Activated CD8-positive, alpha-beta memory T cell treated with anti-CD3 and anti-CD28 coated beads for 24 hours (primary cell): ENCODE measurements at regions not wholly inside any gene's neighbourhood (a gene's known extent, or its start where the extent isn't known, plus 50 kb on each side); places are given as distances from the start of the nearest gene placed in this dataset.
A peak's percentile ranks its signal among the peaks of the same experiment; 100 is the strongest.
"Not testable (repeated sequence)": the region's sequence is repeated elsewhere in the genome, so short reads cannot be mapped to it uniquely, and the experiment has no call there.

Experiments used
- DNase-seq: peaks from one replicate; pipeline ENCODE4 v3.0.0-alpha.2; 2020

DNA sequence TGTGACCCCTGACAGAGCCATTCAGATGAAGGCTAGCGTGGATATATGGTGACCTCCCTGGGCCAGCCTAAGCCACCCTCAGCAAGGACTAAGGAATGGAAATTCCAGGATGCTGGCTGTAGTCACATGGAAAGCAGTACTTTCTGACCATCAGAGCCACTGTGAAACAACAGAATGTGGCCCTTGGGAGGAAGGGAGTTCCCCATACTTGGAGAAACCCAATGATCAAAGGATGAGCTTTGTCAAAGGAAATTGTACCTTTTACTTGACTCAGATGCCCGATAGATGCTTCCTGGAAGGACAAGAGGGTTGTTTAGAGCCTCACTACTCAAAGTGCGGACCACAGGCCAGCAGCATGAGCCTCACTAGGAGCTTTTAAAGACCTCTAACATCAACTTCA lies 484.5 kb upstream of the PROK2 start:
- DNase-seq = no peak

DNA sequence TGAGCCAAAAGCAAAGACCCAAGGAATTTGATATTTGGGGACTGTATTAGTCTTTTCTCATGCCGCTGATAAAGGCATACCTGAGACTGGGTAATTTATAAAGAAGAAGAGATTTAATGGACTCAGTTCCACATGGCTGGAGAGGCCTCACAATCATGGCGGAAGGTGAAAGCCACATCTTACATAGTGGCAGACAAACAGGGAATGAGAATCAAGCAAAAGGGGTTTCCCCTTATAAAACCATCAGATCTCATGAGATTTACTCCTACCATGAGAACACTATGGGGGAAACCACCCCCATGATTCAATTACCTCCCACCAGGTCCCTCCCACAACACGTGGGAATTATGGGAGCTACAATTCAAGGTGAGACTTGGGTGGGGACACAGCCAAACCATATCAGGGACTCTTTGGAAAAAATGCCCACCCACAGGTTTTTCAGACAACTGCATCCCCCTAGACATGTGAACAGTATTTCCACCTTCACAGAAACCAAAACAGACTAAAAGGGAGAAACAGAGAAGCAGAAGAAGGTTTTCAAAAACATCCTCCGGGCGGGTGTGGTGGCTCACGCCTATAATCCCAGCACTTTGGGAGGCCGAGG lies 482.1 kb upstream of the PROK2 start:
- DNase-seq = not testable (repeated sequence)

DNA sequence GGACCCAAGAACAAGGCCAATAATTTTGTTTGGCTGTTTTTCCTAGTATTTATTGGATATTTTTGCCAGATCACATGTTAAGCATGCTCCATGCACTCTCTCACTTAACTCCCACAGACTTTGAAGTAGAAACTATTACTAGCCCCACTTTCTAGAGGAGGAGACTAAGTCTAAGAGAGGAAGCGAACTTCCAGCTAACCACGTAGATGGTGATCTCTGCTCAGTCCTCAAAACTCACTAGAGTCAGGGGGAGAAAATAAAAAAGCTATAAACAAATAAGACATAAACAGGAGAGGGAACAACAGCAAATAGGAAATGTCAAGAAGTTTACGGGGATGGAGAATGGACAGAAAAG lies 481.0 kb upstream of the PROK2 start:
- DNase-seq = no peak

DNA sequence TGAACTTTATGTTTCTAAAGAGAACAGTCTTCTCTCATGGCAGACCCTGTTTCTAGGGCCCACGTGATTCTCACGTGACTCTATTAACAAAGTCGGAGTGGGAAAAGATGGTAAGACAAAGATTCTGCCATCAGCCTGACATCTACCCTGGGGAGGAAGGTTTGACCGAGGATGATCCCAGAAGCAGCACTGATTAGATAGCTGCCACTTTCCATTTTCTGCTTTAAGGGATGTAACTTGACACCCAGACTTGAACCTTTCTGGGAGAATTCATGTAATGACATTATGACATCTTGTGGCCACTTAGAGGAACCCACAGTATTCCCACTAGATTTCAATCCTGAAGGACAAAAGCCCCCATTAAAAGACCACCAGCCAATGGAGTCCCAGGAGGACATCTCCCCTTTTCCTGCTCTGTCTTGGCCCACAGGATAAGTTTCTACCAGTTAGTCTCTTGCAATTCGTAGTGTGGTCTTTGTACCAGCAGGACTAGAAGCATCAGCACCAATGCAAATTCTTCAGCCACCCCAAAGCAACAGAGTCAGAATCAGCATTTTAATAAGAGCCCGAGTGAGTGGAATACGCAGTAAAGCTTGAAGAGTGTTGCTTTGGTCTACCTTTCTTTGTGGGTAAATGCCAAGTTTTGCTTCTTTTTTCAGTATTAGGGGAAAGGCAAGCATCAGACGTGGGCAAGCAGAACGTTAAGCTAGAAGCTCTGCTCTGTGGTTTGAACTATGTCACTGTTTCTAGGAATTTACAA lies 480.5 kb upstream of the PROK2 start:
- DNase-seq = no peak

DNA sequence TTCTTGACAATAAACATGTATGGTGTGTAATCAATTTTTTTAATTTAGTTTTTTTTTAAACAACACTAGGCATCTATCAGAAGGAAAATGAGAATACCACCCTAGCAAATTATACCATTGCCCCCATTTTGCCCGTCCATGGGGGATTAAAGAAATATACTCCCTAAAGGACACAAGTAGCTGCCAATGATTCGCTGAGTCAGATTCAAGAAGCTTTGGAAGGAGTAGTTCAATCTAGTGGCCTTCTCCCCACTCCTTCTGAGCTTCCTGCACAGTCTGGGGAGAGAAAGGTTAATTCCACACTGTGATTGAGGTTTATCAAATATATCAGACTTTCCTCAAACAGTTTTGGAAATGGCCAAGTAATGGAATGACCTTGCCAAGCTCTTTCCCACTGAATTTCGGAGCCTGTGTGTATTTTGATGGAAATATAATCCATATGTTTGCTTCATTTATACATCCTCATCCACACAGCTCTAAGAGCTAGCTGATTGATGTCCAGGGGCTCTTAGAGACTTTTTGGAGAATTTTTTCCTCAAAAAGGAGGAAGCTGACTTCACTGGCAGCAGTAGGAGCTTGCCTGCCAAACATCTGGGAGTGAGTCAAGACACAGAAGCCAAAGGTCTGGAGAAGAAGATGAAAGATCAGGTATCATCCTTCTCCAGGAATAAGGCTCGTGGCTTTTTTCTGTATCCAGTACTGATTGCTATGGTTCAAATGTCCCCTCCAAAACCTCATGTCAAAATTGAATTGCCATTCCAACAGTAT lies 478.5 kb upstream of the PROK2 start:
- DNase-seq = no peak

DNA sequence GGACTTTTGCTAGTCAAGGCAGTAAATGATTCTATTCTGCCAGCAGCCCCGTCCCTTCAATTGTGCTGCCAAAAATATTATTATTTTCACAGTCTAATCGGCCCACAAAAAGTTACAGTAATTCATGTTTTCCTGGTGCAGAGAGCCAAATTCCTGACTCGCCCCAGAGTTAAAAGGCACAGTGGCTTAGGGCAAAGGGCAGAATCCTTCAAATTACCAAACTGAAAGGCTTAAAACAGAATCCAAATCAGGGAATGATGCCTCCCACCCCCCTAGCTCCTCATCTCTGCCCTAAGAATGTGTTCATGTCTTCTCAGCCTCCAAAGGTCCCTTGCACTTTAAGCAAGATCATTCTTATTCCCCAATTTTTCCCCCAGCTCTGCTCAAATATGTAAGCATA lies 477.8 kb upstream of the PROK2 start:
- DNase-seq = no peak

DNA sequence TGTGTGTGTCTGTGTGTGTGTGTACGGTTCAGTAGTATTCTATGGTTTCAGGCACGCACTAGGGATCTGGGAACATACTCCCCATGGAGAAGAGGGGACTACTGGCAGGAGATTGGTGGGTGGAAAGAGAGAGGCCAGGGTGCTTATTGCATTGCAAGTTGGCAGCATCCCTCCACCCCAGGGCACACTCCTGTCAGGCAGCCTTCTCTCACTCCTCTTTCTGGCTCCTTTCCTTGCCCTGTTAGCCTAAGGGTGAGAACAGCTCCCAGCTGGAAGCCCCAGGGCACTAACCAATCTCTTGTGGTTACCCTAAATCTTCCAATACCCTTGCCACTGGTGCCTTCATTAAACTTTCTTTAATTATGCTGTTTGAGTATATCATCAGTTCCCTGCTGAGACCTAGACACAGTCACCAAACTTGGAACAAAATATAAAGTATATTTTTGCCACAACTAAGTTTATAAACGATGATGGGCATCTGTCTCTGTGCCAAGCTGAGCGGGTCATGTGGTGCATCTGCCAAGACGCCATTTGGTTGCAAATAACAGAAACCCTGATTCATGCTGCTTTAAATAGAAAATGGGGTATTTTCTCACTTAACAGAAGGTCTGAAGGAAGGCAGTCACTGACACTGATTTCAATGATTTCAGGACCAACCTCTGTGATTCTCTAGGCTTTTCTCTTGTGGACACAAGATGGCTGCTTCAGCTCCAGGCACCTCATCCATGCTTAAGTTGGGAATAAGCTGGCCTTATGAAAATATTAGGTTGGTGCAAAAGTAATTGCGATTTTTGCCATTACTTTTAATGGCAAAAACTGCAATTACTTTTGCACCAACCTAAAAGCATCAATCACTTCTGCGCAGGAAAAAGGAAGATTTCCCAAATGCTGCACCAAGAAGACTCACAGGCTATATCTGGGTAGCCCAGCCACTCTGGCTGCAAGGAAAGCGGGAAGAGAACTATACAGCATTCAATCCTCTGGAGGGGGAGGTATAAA lies 476.9 kb upstream of the PROK2 start:
- no peak for DNase-seq

DNA sequence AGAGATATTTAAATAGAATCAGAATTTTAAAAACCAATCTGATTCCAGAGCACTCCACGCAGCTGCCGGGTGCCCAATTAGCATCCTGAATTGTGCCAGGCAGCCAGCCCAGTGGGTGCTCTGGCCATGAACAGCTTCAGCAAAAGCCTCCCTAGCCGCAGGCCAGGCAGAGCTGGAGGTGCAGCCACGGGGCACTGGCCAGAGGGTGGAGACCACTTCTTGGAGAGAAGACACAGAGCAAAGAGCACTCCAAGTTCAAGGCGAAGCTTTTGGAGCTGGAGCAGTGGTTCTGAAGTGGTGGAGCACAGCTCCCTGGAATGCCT lies 475.6 kb upstream of the PROK2 start:
- no peak for DNase-seq

DNA sequence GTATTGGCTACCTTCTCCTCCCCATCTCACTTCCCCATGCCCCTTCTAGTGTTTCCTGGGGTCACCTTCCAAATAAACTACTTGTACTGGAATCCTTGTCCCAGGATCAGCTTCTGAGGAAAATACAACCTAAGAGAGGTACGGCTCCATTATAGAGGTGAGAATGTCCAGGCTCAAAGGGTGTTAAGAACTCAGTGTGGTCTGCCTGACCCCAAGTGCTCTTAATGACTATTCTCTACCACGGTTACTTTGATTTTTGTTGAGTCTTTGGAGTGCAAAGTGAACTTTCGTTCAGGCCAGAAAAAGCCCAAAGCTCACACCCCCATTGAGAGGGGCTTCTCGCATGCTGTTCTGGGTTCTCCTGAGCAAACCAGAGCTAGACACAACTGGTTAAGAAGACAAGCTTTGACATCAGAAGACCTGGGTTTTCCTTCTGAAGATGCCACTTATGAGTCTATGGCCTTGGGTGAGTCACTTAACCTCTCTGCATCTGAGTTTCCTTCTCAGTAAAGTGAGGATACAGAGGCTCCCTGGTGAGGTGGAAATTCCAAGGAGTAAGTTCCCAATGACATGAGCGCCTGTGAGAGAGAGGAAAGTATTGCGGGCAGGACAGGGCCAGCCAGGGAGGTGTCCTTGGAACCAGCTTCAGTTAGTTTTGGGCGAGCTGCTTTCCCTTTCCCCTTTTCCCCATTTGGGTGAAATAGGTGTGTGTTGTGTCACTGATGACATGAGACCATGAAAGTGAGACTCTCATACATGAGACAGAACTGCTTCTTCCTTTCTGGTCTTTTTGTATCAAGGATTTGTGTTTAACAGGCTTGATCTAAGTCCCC lies 475.0 kb upstream of the PROK2 start:
- peak; percentile 73 for DNase-seq

DNA sequence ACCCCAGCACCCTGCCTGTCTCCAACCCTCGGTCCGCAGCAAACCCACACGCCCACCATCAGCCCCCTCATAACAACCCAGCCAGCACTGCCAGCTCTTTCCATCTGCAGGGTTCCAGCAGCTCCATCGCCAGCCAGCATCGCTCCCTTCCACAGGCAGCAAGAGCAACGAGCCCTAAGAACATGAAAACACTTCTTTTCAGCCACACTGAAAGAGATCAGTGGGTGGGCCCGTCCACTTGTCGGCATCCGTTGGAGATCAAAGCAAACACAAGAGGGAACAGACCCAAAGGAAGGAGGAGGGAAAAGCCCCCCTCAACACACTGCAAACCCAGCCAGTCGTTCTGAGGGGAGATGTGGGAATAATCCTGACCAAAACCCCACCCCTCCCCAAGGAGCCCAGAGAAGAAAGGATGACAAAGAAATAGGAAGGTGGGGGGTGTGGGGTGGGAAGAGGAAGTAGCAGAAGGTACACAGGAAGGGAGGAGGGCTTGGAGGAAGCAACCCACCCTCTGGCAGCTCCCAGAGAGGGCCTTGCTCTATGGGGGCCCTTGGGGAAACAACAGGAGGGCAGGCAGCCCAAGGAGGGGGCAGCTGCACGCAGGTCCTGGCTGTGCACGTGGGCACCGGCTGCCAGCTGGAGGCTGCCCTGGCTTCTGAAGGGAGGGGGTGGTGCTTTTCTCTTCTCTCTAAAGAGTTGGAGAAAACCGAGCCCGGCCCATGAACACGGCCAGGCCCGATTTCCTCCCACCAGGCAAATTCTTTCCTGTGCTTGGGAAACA lies 473.6 kb upstream of the PROK2 start:
- DNase-seq = no peak

DNA sequence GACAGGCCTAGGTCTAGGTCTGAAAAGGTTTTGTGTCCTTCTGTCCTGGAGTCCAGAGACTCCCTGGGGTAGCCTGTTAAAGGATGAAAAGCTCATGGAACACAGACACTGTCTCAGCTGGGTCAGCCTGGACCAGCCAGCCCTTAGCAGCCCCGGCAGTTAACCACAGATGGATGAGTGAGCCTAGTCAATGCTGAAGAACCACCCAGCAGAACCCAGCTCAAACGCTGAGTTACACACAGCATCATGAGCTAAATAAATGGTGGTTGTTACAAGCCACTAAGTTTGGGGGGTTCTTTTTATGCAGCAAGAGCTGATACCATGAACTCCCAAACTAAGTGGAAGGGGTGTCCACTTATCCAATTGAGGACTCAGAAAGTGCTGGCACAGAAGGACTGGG lies 472.8 kb upstream of the PROK2 start:
- DNase-seq = no peak

DNA sequence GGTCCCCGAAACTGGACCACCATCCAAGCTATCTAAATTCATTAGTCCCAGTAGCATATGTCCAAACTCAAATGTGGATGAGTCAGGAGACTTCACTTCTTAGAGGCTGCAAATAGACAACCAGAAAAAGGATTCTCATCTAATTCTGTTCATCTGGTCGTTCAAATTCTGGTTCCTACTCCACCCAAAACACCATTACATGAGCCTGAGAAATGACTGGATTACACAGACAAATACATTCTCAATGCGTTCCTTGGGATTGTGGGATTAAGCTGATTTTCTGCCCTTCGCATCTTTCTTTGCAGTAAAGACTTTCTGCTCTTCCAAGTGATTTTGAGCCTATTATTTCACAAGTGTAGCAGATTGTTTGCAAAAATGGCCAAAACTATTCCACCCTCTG lies 472.3 kb upstream of the PROK2 start:
- DNase-seq = no peak

DNA sequence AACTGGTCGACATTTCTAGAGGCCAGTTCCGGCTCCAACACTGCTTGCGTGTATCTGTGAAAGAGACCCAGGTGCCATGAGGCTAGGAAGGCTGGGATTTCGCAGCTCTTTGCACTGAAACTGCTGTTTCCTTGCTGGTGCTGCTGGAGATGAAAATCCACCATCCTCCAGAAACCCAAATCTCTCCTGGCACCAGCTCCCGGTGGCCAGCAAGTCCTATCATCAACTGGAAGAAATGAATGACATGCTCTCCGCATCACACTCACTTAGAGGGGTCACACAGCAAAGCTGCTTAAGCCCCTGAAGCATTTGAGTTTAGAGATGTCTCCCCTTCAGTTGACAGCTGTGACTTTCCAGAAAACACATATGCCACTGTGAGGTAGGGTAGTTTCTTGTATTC lies 471.8 kb upstream of the PROK2 start:
- no peak for DNase-seq

DNA sequence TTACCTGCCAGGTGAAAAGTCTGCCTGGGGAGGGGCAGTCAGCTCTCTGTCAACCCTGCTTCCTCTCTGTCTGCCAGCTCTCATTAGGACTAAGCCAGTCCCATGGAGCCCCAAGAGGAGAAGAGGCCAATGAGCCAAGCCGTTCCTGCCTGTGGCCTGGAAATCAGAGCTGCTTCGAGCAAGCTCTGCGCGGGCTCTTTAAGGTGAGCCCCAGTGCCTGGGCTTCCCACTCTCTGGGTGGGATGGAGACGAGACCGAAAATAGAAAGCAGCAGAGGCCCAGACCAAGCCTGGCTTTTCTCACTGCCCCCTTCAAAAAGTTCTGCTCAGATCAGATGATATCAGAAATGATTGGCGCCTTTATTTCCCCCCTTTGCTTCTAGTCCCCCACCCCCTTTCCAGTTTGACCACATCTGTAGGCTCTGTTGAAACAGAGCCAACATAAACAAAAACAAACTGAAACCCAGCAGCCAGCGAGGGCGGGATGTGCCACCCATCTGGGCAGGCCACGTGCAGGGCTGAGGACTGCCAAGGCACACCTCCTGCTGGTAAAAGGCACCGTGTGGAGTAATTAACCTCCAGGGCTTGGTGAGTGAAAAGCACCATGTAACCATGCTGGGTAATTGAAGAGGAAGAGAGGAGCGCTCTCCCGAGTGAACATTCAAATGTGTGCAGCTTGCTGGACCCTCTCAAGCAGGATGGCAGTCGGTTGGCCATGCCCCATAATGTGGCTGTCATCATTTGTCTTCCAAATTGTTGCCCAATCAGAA lies 471.0 kb upstream of the PROK2 start:
- no peak for DNase-seq

DNA sequence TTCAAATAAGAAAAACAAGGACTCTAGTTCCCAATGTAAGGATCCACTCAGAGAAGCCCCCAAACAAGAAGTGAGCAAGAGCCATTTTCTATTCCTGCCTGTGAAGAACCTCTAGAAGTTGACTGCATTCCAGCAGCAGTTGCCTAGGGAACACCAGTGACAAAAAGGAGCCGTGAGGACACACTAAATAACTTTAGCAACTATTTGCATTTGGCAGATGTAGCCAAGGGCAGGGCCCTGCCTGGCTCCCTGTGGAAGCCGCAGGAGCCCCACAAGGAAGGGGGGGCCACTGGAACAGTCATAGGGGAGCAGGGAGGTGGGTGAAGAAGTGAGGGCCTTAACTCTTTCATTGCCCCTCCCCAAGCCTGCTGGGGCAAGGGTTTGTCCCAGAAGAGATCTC lies 470.2 kb upstream of the PROK2 start:
- DNase-seq = no peak

DNA sequence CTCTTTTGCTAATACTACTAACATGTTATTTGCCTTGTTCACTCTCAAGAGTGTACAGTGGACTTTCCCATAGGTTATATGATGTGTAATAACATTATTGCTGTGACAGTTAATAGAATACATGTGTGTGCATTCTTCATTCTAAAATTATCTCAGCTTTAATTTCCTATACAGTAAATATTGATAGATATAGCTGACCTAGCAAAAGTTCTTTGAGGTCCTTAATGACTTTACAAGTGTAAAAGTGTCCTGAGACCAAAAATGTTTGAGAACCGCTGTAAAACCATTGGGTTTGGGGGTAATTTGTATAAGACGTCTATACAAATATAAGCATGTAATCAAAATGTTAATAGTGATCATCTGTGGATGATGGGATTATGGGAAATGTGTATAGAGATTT lies 469.5 kb upstream of the PROK2 start:
- DNase-seq = no peak

DNA sequence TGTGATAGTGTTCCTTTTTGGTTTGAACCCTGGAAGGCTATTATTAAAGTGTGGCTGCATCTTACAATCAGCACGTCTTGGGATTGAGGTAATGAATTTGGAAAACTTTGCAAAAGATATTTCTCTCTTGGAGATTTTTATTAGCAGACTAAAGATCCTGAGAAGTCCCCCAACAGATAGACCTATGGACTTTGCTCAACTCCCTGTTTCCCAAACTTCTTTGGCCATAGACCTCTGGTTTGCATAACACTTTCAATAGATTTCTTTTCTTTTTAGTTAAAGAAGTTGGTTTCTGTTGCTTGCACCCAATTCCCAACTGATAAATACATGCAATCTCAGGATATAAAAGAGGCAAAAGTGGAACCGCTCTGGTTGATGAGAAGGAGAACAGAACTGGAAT lies 465.8 kb upstream of the PROK2 start:
- DNase-seq = no peak

DNA sequence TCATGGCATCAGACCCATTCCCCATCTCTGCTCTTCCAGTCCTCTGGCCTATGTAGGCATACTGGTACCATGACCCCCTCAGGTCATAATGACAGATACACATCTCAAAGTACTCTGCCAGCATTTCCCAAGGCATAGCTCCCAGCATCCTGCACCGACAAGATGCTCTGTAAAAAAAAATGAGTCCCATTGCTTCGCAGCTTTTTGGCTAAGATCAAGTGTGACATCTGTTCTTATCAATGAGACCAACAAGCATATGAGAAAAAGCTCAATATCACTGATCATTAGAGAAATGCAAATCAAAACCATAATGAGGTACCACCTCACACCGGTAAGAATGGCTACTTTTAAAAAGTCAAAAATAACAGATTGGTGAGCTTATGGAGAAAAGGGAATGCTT lies 463.9 kb upstream of the PROK2 start:
- no peak for DNase-seq

DNA sequence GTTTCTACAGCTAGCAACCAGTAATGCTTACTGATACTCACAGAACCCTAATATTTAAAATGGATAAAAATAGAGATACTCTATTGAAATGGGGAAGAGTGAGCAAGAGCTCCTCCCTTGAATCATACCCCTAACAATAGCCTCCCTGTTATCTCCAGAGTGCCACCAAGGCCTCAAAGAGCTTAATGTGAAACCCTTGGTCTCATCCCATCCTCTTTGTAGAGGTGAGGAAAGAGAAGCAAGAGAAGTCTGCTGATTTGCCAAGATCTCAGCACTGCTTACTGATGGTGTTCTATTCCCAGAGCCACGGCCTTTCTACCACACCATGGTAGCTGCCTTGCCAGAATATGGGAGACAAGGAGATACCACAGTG lies 463.4 kb upstream of the PROK2 start:
- DNase-seq = no peak

DNA sequence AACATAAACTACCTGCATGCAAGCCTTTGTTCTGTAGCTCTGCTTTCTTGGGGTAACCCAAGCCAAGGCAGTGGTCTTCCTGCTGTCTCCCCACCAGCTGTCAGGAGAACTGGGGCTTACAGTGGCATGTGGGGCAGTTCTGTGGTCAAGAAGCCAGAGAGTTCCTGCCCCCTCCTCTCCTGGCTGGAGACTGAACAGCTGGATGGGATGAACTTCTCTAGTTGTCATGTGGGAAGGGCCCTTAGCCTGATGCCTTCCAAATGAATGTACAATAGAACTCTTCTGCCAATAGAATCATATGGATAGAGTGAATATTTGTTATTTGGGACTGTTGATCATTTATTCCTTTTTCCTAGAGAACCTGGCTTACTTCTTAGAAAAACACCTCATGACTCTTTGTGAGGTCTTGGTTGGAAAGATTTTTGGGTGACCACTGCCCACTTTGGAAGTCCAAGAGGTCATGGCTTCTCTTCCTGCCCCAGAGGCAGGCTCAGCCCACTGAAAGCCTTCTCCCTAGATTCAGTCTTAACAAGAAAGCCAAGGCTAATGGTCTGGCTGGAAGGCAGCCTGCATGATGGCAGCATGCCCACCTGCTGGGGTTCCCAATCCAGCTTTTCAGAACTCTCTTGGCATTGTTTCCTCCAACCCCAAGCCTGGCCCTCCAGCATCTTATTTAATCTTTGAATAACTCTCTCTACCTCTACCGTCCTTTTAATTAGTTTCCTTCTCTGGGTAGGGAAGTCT lies 462.9 kb upstream of the PROK2 start:
- DNase-seq = no peak
